GM23338 (cell line): ENCODE measurements at regions not wholly inside any gene's neighbourhood (a gene's known extent, or its start where the extent isn't known, plus 50 kb on each side); places are given as distances from the start of the nearest gene placed in this dataset.
A peak's percentile ranks its signal among the peaks of the same experiment; 100 is the strongest.

Experiments used
- ATAC-seq: fragments of 200-7000 bp; cut with Tn5 transposase; 3 replicates; pipeline ENCODE4 v1.9.1; 2020
- DNase-seq: peaks from one replicate; pipeline ENCODE4 v3.0.0-alpha.2; 2015; ENCODE audit warnings: low spot score
- H2AFZ ChIP-seq: fragments of 200-600 bp; sonication (generic); 2 replicates; pipeline ENCODE4 v1.8.0; 2016; ENCODE audit warnings: antibody characterized with exemption, mild to moderate bottlenecking, moderate library complexity
- H3F3A ChIP-seq: fragments of 200-600 bp; sonication (generic); replicated peaks from 2 replicates; pipeline ENCODE4 v1.8.0; 2017; ENCODE audit warnings: antibody characterized with exemption, mixed run types, low read depth
- H3K27ac ChIP-seq: fragments of 200-600 bp; sonication (generic); 2 replicates; pipeline ENCODE4 v1.6.1; 2016; ENCODE audit warnings: low read depth
- H3K27me3 ChIP-seq: fragments of 200-600 bp; sonication (generic); 2 replicates; pipeline ENCODE4 v1.8.0; 2016; ENCODE audit warnings: mild to moderate bottlenecking, mixed run types, moderate library complexity; ENCODE audit not compliant: insufficient read depth
- H3K36me3 ChIP-seq: fragments of 200-600 bp; sonication (generic); 2 replicates; pipeline ENCODE4 v1.8.0; 2016; ENCODE audit warnings: mild to moderate bottlenecking; ENCODE audit not compliant: insufficient read depth
- H3K4me1 ChIP-seq: fragments of 200-600 bp; sonication (generic); 2 replicates; pipeline ENCODE4 v1.8.0; 2016; ENCODE audit warnings: mild to moderate bottlenecking, moderate library complexity; ENCODE audit not compliant: insufficient read depth
- H3K4me2 ChIP-seq: fragments of 200-600 bp; sonication (generic); 2 replicates; pipeline ENCODE4 v1.7.1; 2017; ENCODE audit warnings: mixed run types
- H3K4me3 ChIP-seq: fragments of 200-600 bp; sonication (generic); 2 replicates; pipeline ENCODE4 v1.6.1; 2016; ENCODE audit warnings: mixed run types
- H3K79me2 ChIP-seq: fragments of 200-600 bp; sonication (generic); replicated peaks from 2 replicates; pipeline ENCODE4 v1.8.0; 2017; ENCODE audit warnings: mild to moderate bottlenecking; ENCODE audit not compliant: insufficient read depth
- H3K9me2 ChIP-seq: fragments of 200-600 bp; sonication (generic); 2 replicates; pipeline ENCODE4 v1.8.0; 2017; ENCODE audit not compliant: insufficient read depth
- H4K20me1 ChIP-seq: fragments of 200-600 bp; sonication (generic); replicated peaks from 2 replicates; pipeline ENCODE4 v1.8.0; 2017; ENCODE audit warnings: mild to moderate bottlenecking; ENCODE audit not compliant: insufficient read depth
- H3K27ac Mint-ChIP-seq: 2 replicates; pipeline ENCODE4 v1.8.0; 2020; ENCODE audit warnings: inconsistent platforms, mild to moderate bottlenecking, moderate library complexity, mixed read lengths
- H3K27me3 Mint-ChIP-seq: 3 replicates; pipeline ENCODE4 v1.8.0; 2022; ENCODE audit warnings: low read depth, mild to moderate bottlenecking, moderate library complexity, mixed read lengths, inconsistent platforms; ENCODE audit not compliant: insufficient read depth, poor library complexity
- H3K36me3 Mint-ChIP-seq: 3 replicates; pipeline ENCODE4 v1.8.0; 2021; ENCODE audit warnings: low read depth, mild to moderate bottlenecking, inconsistent platforms, moderate library complexity, mixed read lengths
- H3K4me1 Mint-ChIP-seq: 3 replicates; pipeline ENCODE4 v1.8.0; 2020; ENCODE audit warnings: mild to moderate bottlenecking, inconsistent platforms, mixed read lengths
- H3K4me3 Mint-ChIP-seq: 3 replicates; pipeline ENCODE4 v1.8.0; 2021; ENCODE audit warnings: moderate library complexity, mild to moderate bottlenecking, inconsistent platforms, mixed read lengths
- H3K9me3 Mint-ChIP-seq: 3 replicates; pipeline ENCODE4 v1.8.0; 2020; ENCODE audit warnings: moderate library complexity, mild to moderate bottlenecking, inconsistent platforms, mixed read lengths
- CREB1 ChIP-seq: fragments of 250-450 bp; sonication (Bioruptor Pico); IDR thresholded peaks from 2 replicates; pipeline ENCODE4 v1.5.0; 2020; ENCODE audit warnings: low read depth, mild to moderate bottlenecking, moderate library complexity
- CTCF ChIP-seq, 2 experiments: fragments of 200-600 bp in 1 of 2; sonication (generic) in 1 of 2; conservative IDR thresholded peaks; 2 replicates each; pipeline versions ENCODE4 v1.5.1 to v1.6.1; 2016 to 2017; ENCODE audit warnings: antibody characterized with exemption in 2 of 2, low read depth in 2 of 2, mild to moderate bottlenecking in 2 of 2, moderate library complexity in 1 of 2
- ETS1 ChIP-seq: IDR thresholded peaks from 2 replicates; pipeline ENCODE4 v1.6.1; 2016; ENCODE audit warnings: antibody characterized with exemption
- EZH2 ChIP-seq: fragments of 200-600 bp; sonication (generic); IDR thresholded peaks from one replicate; pipeline ENCODE4 v1.8.0; 2017; ENCODE audit warnings: antibody characterized with exemption, mild to moderate bottlenecking, low read depth; ENCODE audit not compliant: unreplicated experiment
- EZH2phosphoT487 ChIP-seq: fragments of 200-600 bp; sonication (generic); IDR thresholded peaks from one replicate; pipeline ENCODE4 v1.8.1; 2018; ENCODE audit warnings: antibody characterized with exemption; ENCODE audit not compliant: unreplicated experiment
- JUNB ChIP-seq: IDR thresholded peaks from one replicate; pipeline ENCODE4 v1.6.1; 2016; ENCODE audit warnings: antibody characterized with exemption; ENCODE audit not compliant: unreplicated experiment
- NANOG ChIP-seq: IDR thresholded peaks from 2 replicates; pipeline ENCODE4 v1.6.1; 2016; ENCODE audit warnings: antibody characterized with exemption, borderline replicate concordance
- POLR2AphosphoS5 ChIP-seq: IDR thresholded peaks from 2 replicates; pipeline ENCODE4 v1.6.1; 2016; ENCODE audit warnings: antibody characterized with exemption, low read depth
- REST ChIP-seq: IDR thresholded peaks from one replicate; pipeline ENCODE4 v1.6.1; 2018; ENCODE audit warnings: antibody characterized with exemption; ENCODE audit not compliant: unreplicated experiment
- STAT1 ChIP-seq: IDR thresholded peaks from one replicate; pipeline ENCODE4 v1.6.1; 2016; ENCODE audit warnings: antibody characterized with exemption; ENCODE audit not compliant: unreplicated experiment
- ZNF114 ChIP-seq: fragments of 250-450 bp; sonication (Bioruptor Pico); IDR thresholded peaks from 2 replicates; pipeline ENCODE4 v1.5.0; 2020; ENCODE audit warnings: mild to moderate bottlenecking, moderate library complexity
- ZNF331 ChIP-seq: fragments of 250-450 bp; sonication (Bioruptor Pico); IDR thresholded peaks from 2 replicates; pipeline ENCODE4 v1.5.0; 2020; ENCODE audit warnings: low read depth, mild to moderate bottlenecking, moderate library complexity
- ZNF462 ChIP-seq: fragments of 250-450 bp; sonication (Bioruptor Pico); IDR thresholded peaks from 2 replicates; pipeline ENCODE4 v1.5.0; 2020; ENCODE audit warnings: mild to moderate bottlenecking, moderate library complexity

GRCh38 chrX:122203399-122203798, 980.7 kb upstream of the GRIA3 start:
- Histone ChIP-seq H4K20me1 (no peaks in the 10 kb centered on the region), H3K4me3 (no peak overlapping the region), H2AFZ (peak overlapping the region; percentile 56; the same call in 1 of the 2 replicates), H3K4me1 (peaks cover 6% of the 10 kb centered on the region), H3F3A (no peaks in the 10 kb centered on the region), H3K9me2 (no peaks in the 10 kb centered on the region), H3K4me2 (no peak overlapping the region), H3K27me3 (no peaks in the 10 kb centered on the region), H3K36me3 (no peaks in the 10 kb centered on the region), H3K27ac (no peak overlapping the region), H3K79me2 (no peaks in the 10 kb centered on the region)
- Mint-ChIP-seq H3K27ac (no peak overlapping the region), H3K4me1 (peaks cover 11% of the 10 kb centered on the region; the same call in 2 of the 3 replicates), H3K9me3 (no peaks in the 10 kb centered on the region; the same call in 2 of the 3 replicates), H3K4me3 (no peak overlapping the region), H3K27me3 (peaks cover 2% of the 10 kb centered on the region), H3K36me3 (no peaks in the 10 kb centered on the region)
- peak; percentile 47 for ATAC-seq
- no peak for TF ChIP-seq EZH2
- TF ChIP-seq ETS1: no peak
- TF ChIP-seq EZH2phosphoT487: no peak
- no peak for TF ChIP-seq CREB1 (CRISPR knock-in tag)
- no peak for TF ChIP-seq REST
- no peak for TF ChIP-seq ZNF331 (CRISPR knock-in tag)
- TF ChIP-seq ZNF462 (CRISPR knock-in tag): no peak
- TF ChIP-seq STAT1: no peak
- no peak for TF ChIP-seq ZNF114 (CRISPR knock-in tag)
- no peak for TF ChIP-seq POLR2AphosphoS5
- TF ChIP-seq JUNB: no peak
- TF ChIP-seq CTCF (conservative IDR thresholded peaks at IDR 0.05; ENCODE audit: low read depth in 2 of 2): no peak
- no peak for TF ChIP-seq NANOG
- peak; percentile 19 for DNase-seq
